ENCODE measurements at regions not wholly inside any gene's neighbourhood (a gene's known extent, or its start where the extent isn't known, plus 50 kb on each side); places are given as distances from the start of the nearest gene placed in this dataset.
"Not testable (repeated sequence)": the region's sequence is repeated elsewhere in the genome, so short reads cannot be mapped to it uniquely, and the experiment has no call there.

- no peak for DNase-seq
Measured at GRCh38 chr2:182598626-182599025, 117.4 kb upstream of the DNAJC10 start.

- DNase-seq: no peak
Measured at GRCh38 chr2:182605166-182605565, 110.9 kb upstream of the DNAJC10 start.

GRCh38 chr2:182606728-182607681, 109.1 kb upstream of the DNAJC10 start:
- no peak for DNase-seq

- no peak for DNase-seq
Measured at GRCh38 chr2:182608181-182608845, 107.7 kb upstream of the DNAJC10 start.

DNA sequence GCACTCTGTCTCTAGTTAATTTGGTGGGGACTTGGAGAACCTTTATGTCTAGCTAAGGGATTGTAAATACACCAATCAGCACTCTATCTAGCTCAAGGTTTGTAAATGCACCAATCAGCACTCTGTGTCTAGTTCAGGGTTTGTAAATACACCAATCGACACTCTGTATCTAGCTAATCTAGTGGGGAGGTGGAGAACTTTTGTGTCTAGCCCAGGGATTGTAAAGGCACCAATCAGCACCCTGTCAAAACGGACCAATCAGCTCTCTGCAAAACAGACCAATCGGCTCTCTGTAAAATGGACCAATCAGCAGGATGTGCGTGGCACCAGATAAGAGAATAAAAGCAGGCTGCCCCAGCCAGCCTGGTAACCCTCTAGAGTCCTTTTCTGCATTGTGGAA, 107.1 kb upstream of the DNAJC10 start:
- not testable (repeated sequence) for DNase-seq

- DNase-seq: no peak
Measured at GRCh38 chr2:182610231-182610630, 105.8 kb upstream of the DNAJC10 start.

DNA sequence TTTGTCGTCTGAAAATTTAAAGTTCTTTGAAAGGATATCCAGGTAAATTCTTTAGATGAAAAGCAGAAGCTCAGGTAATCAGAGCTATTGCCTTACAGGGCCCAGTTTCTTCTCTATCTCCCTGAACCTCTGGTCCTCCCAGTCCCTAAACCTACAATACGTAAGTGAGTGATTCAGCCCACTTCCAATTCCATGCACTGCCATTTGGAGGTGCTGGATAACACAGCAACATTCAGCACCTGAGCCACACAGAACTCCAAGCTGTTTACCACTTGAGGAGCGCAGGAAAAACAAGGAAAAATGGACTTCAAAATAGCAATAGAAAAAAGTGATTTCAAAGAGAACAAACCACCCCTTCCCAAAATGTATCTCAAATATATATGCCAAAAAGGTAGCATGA, 105.0 kb upstream of the DNAJC10 start:
- DNase-seq: no peak

DNA sequence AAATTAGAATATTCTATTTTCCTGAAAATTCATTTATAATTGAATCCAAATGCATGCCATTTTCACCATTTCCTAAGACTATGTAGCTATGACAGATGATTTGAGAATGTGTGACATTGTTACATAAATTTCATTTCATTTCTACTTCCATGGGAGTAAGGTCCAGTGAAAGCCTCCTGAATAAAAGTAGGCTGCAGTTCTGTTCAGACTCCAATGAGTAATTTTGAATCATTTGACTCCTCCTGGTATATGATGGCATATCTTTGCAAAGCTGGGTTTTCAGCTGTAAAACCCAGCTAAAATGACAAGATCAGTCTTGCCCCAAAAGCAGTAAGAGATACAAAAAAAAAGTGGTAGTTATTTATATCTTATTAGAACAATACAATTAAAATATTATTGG, 101.0 kb upstream of the DNAJC10 start:
- DNase-seq: no peak

DNA sequence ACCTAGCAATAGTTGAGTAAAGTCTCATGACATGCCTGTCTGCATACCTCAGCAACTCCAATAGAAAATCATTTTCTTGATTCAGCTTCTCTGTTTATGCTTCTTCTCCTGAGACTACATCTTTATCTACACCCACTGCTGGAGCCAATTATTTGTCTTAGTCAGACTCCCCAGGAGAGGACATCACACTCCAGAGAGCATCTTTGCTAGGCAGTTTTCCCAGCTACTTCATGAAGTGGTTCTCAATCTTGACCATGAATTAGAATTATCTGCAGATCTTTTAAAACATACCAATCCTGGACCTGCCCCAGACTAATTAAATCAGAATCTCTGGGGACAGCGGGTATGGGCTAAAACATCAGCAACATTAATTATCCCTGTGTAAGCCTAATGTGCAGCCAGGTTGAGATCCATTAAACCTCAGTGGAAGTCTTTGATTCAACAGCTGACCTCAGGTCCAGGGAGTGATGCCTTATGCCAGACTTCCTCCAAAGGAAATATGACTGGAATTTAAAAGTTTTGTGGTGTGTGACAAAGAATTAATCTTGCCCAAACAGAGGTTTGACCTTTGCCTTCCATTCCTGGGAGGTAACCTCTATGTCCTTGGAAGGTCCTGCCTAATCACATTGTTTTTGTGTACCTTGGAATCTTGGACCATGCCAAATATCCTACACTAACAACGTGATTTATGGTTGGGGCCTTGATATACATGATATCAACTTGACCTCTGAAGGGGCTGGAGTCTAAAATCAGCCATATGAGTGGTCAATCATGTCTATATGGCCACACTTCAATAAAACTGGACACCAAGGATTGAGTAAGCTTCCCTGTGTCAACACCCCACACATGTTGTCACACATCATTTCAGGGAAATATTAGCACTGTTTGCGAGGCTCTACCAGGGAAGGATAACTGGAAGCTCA, 99.3 kb upstream of the DNAJC10 start:
- no peak for DNase-seq

DNA sequence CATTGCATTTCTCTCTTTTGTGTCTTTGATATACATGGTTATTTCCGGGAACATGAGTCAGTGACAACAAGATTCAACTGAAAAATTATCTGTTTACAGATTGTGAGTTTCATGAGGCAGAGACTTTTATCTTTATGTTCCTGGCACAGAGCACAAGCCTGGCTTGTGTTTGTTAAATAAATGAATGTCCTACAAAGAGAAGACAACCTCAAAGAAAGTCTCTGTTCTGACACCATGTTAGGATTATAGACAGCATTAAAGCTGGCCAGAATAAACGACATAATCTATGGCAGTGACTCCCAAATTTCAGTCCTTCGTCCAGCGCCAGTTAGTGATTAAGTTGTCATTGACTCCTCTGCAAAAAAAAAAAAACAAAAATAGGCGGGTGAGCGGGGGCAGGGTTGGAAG, 97.4 kb upstream of the DNAJC10 start:
- no peak for DNase-seq

DNA sequence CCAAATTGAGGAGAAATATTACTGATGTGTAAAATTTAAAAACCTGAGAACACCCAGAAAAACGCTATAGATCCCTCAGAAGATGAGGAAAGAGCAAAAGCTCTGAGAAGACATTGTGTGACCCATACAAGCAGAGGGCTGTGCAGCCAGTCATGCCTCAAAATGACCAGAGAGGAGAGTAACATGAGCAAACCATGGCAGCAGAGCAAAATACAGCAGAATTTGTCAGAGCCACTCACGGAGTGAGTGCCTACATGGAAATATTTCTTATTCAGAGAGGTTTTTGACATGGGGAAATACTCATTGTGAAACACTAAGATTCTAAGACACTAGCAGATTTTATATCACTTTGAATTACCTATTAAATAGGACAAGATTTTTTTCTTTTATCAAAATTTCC, 96.8 kb upstream of the DNAJC10 start:
- no peak for DNase-seq

DNA sequence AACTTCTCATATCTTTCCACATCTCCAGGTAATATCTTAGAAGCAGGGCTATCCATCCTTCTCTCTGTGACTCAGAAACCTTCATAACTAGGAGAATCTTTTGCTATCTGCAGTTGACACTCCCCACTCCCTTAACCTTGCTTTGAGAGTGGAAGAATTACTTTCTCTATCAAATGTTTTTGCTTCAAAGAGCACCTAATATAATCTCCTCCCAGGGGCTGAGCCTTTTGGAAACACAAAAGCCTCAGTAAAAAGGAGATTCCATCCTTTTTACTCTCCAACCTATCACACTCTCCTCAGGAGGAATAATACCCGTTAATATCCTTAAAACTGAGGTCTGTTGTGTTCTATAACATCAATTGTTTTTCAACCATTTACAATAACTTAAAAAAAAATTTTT, 94.9 kb upstream of the DNAJC10 start:
- DNase-seq: no peak

- DNase-seq: no peak
Measured at GRCh38 chr2:182621810-182622209, 94.2 kb upstream of the DNAJC10 start.

GRCh38 chr2:182622231-182622630, 93.8 kb upstream of the DNAJC10 start:
- no peak for DNase-seq

DNA sequence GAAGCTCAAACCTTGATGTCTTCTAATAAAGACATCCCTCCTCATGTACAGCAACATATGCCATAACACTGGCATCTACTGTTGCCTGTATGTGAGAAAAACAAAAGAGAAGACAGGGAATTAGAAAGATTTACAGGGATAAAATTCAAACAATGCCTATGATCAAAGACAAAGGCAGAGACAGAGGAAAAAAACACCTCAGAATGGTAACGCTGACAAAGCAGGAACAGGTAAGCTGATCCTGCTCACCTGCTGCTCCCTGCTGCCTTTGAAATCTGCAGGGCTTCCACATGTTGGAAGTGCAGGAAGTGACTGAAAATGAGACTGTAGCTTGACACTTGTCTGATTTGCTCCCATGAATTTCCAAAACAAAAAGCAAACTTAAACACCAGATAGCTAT, 90.2 kb upstream of the DNAJC10 start:
- no peak for DNase-seq

DNA sequence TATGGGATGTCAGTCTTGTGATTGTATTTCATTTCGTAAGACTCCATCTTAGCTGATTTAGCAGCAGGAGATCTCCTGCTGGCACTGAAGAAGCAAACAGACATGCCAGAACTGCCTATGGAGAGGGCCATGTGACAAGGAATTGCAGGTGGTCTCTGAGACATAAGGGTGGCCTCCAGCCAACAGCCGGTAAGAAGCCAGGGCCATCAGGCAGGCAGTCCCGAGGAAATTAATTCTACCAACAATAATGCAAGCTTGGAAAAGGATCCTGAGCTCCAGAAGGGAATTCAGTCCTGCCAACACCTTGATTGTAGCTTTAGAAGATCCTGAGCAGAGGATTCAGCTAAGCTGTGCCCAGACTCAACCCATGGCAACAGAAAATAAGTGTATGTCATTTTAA, 87.1 kb upstream of the DNAJC10 start:
- DNase-seq: no peak

GRCh38 chr2:182630207-182630606, 85.8 kb upstream of the DNAJC10 start:
- DNase-seq: no peak

GRCh38 chr2:182631299-182631698, 84.8 kb upstream of the DNAJC10 start:
- DNase-seq: no peak

GRCh38 chr2:182634386-182634785, 81.7 kb upstream of the DNAJC10 start:
- no peak for DNase-seq

GRCh38 chr2:182636699-182637098, 79.4 kb upstream of the DNAJC10 start:
- DNase-seq: no peak

GRCh38 chr2:182638667-182639066, 77.4 kb upstream of the DNAJC10 start:
- no peak for DNase-seq

- DNase-seq: no peak
Measured at GRCh38 chr2:182639971-182640370, 76.1 kb upstream of the DNAJC10 start.

- DNase-seq: peak in 1 of 6 experiments; percentile 1
Measured at GRCh38 chr2:182642328-182642727, 73.7 kb upstream of the DNAJC10 start.

All from stimulated activated naive CD4-positive, alpha-beta T cell (primary cell).